HEK293 (cell line): ENCODE measurements at regions not wholly inside any gene's neighbourhood (a gene's known extent, or its start where the extent isn't known, plus 50 kb on each side); places are given as distances from the start of the nearest gene placed in this dataset.

ENCODE experiments used
- CTCF ChIA-PET: fragments of 350-600 bp; formaldehyde crosslinking; extraction: SDS; loops from one replicate; lab custom pipeline; 2021; ENCODE audit warnings: antibody characterized with exemption; lab: Yijun Ruan, JAX
- POLR2A ChIA-PET: fragments of 300-600 bp; formaldehyde crosslinking; extraction: SDS; loops from one replicate; lab custom pipeline; 2020; ENCODE audit warnings: antibody characterized with exemption, inconsistent platforms; lab: Yijun Ruan, JAX
- H3K27ac ChIP-seq: fragments of 200-500 bp; sonication (Bioruptor generic); 2 replicates; pipeline ENCODE4 v1.5.1; 2014; ENCODE audit warnings: low read depth, low read length, control low read depth, inconsistent platforms; ENCODE audit errors: extremely low read depth
- H3K36me3 ChIP-seq, 2 experiments: fragments of 200-500 bp in 1 of 2; sonication (Bioruptor generic) in 1 of 2; 1 replicate in 1 of 2; 2 replicates in 1 of 2; pipeline ENCODE4 v1.5.1; 2014 to 2017; ENCODE audit warnings: inconsistent platforms in 2 of 2, low read length in 2 of 2; ENCODE audit not compliant: control insufficient read depth in 2 of 2, insufficient read depth in 1 of 2
- H3K4me1 ChIP-seq: fragments of 200-500 bp; sonication (Bioruptor generic); 2 replicates; pipeline ENCODE4 v1.5.1; 2014; ENCODE audit warnings: mild to moderate bottlenecking, low read length, inconsistent platforms; ENCODE audit not compliant: control insufficient read depth, insufficient read depth
- H3K4me3 ChIP-seq: 2 replicates; pipeline ENCODE4 v1.5.1; 2011; ENCODE audit warnings: low read depth, mild to moderate bottlenecking, control low read depth, low read length, moderate library complexity
- H3K9me3 ChIP-seq: fragments of 200-500 bp; sonication (Bioruptor generic); 2 replicates; pipeline ENCODE4 v1.5.1; 2014; ENCODE audit warnings: low read depth, low read length, inconsistent platforms; ENCODE audit not compliant: control insufficient read depth, insufficient read depth
- KLF7 ChIP-seq: fragments of 450-650 bp; formaldehyde crosslinking; IDR thresholded peaks from 2 replicates; pipeline ENCODE4 v1.5.1; 2016; ENCODE audit warnings: missing biosample characterization, missing genetic modification characterization, borderline replicate concordance
- KLF9 ChIP-seq: fragments of 450-650 bp; formaldehyde crosslinking; IDR thresholded peaks from 2 replicates; pipeline ENCODE4 v1.5.1; 2016; ENCODE audit warnings: missing biosample characterization, missing genetic modification characterization, low read depth
- PATZ1 ChIP-seq: fragments of 450-650 bp; formaldehyde crosslinking; IDR thresholded peaks from 2 replicates; pipeline ENCODE4 v1.5.1; 2016; ENCODE audit warnings: missing biosample characterization, missing genetic modification characterization
- PRDM1 ChIP-seq: fragments of 450-650 bp; formaldehyde crosslinking; IDR thresholded peaks from 2 replicates; pipeline ENCODE4; 2016; ENCODE audit warnings: missing biosample characterization, missing genetic modification characterization
- REST ChIP-seq: fragments of 450-650 bp; formaldehyde crosslinking; IDR thresholded peaks from 2 replicates; pipeline ENCODE4 v1.5.1; 2016; ENCODE audit warnings: missing biosample characterization, missing genetic modification characterization
- SCRT2 ChIP-seq: fragments of 450-650 bp; formaldehyde crosslinking; IDR thresholded peaks from 2 replicates; pipeline ENCODE4 v1.5.1; 2016; ENCODE audit warnings: missing biosample characterization, missing genetic modification characterization
- ZBTB10 ChIP-seq: fragments of 450-650 bp; formaldehyde crosslinking; IDR thresholded peaks from 2 replicates; pipeline ENCODE4 v1.5.1; 2016; ENCODE audit warnings: missing biosample characterization, missing genetic modification characterization
- ZBTB48 ChIP-seq: fragments of 450-650 bp; formaldehyde crosslinking; IDR thresholded peaks from 2 replicates; pipeline ENCODE4 v1.5.1; 2016; ENCODE audit warnings: missing biosample characterization, missing genetic modification characterization
- ZNF114 ChIP-seq: fragments of 450-650 bp; formaldehyde crosslinking; IDR thresholded peaks from 2 replicates; pipeline ENCODE4 v1.5.0; 2017; ENCODE audit warnings: missing biosample characterization, missing genetic modification characterization
- ZNF133 ChIP-seq: fragments of 450-650 bp; formaldehyde crosslinking; IDR thresholded peaks from 2 replicates; pipeline ENCODE4 v1.5.1; 2016; ENCODE audit warnings: missing biosample characterization, missing genetic modification characterization
- ZNF18 ChIP-seq: fragments of 450-650 bp; formaldehyde crosslinking; IDR thresholded peaks from 2 replicates; pipeline ENCODE4 v1.5.1; 2016; ENCODE audit warnings: missing biosample characterization, missing genetic modification characterization
- ZNF280C ChIP-seq: fragments of 450-650 bp; formaldehyde crosslinking; IDR thresholded peaks from 2 replicates; pipeline ENCODE4 v1.5.1; 2016; ENCODE audit warnings: missing biosample characterization, missing genetic modification characterization
- ZNF366 ChIP-seq: fragments of 450-650 bp; formaldehyde crosslinking; conservative IDR thresholded peaks from 2 replicates; pipeline ENCODE4 v1.5.1; 2016; ENCODE audit warnings: missing biosample characterization, missing genetic modification characterization
- ZNF48 ChIP-seq: fragments of 450-650 bp; formaldehyde crosslinking; IDR thresholded peaks from 2 replicates; pipeline ENCODE4 v1.5.1; 2016; ENCODE audit warnings: missing biosample characterization, missing genetic modification characterization
- ZNF514 ChIP-seq: fragments of 450-650 bp; formaldehyde crosslinking; IDR thresholded peaks from 2 replicates; pipeline ENCODE4 v1.5.1; 2016; ENCODE audit warnings: missing biosample characterization, missing genetic modification characterization
- ZNF530 ChIP-seq: fragments of 450-650 bp; formaldehyde crosslinking; IDR thresholded peaks from 2 replicates; pipeline ENCODE4 v1.5.1; 2016; ENCODE audit warnings: low read depth, missing biosample characterization, missing genetic modification characterization
- ZNF560 ChIP-seq: fragments of 450-650 bp; formaldehyde crosslinking; IDR thresholded peaks from 2 replicates; pipeline ENCODE4 v1.5.1; 2017; ENCODE audit warnings: missing biosample characterization, missing genetic modification characterization, borderline replicate concordance
- ZNF777 ChIP-seq: fragments of 450-650 bp; formaldehyde crosslinking; IDR thresholded peaks from 2 replicates; pipeline ENCODE4 v1.5.1; 2017; ENCODE audit warnings: missing biosample characterization, missing genetic modification characterization, borderline replicate concordance
- ZNF830 ChIP-seq: fragments of 450-650 bp; IDR thresholded peaks from 2 replicates; pipeline ENCODE4 v1.5.0; 2018; ENCODE audit warnings: missing biosample characterization, missing genetic modification characterization, low read depth, mild to moderate bottlenecking, moderate library complexity

- TF ChIP-seq ZBTB10 (tag by site-specific recombination) (no peak), ZNF280C (tag by site-specific recombination) (no peak), ZNF366 (no peak), KLF9 (tag by site-specific recombination) (no peak), ZNF530 (no peak), ZNF560 (no peak), KLF7 (tag by site-specific recombination) (no peak), ZBTB48 (tag by site-specific recombination) (no peak), ZNF114 (no peak), SCRT2 (tag by site-specific recombination) (no peak)
Measured at GRCh38 chr2:101559551-101559950, 84.6 kb upstream of the RFX8 start (continued).

- no peak overlapping the region for H3K27ac ChIP-seq
- ChIA-PET CTCF (interaction anchor here (1.0 kb wide), 1 partner anchor 210 kb away, joined by 4 read pairs; no protein-coding TSS in a partner anchor), POLR2A (no interaction called here)
- no peak overlapping the region for H3K4me3 ChIP-seq
- no peaks in the 10 kb centered on the region for H3K36me3 ChIP-seq
- no peaks in the 10 kb centered on the region for H3K9me3 ChIP-seq
- no peaks in the 10 kb centered on the region for H3K4me1 ChIP-seq
- TF ChIP-seq ZNF514 (tag by site-specific recombination) (no peak), ZNF48 (no peak), REST (tag by site-specific recombination) (no peak), ZNF830 (tag by site-specific recombination) (no peak), ZNF133 (no peak), ZNF18 (tag by site-specific recombination) (no peak), PATZ1 (tag by site-specific recombination) (no peak), ZNF777 (no peak), PRDM1 (tag by site-specific recombination) (no peak)
Measured at GRCh38 chr2:101558740-101559525, 84.0 kb upstream of the RFX8 start.
